Rectal smooth muscle tissue (tissue), 1 donor: ENCODE measurements at regions not wholly inside any gene's neighbourhood (a gene's known extent, or its start where the extent isn't known, plus 50 kb on each side); places are given as distances from the start of the nearest gene placed in this dataset.

Experiments used
- H3K27ac ChIP-seq: one replicate; pipeline ENCODE4 v1.7.0; 2013; ENCODE audit warnings: low read depth, low read length, inconsistent platforms
- H3K27me3 ChIP-seq: one replicate; pipeline ENCODE4 v1.7.0; 2013; ENCODE audit warnings: low read length; ENCODE audit not compliant: control insufficient read depth, insufficient read depth
- H3K36me3 ChIP-seq: one replicate; pipeline ENCODE4 v1.7.0; 2013; ENCODE audit warnings: low read length; ENCODE audit not compliant: control insufficient read depth, insufficient read depth
- H3K4me1 ChIP-seq: one replicate; pipeline ENCODE4 v1.7.0; 2013; ENCODE audit warnings: low read length; ENCODE audit not compliant: control insufficient read depth, insufficient read depth
- H3K4me3 ChIP-seq: one replicate; pipeline ENCODE4 v1.7.0; 2013; ENCODE audit warnings: low read length
- H3K9ac ChIP-seq: one replicate; pipeline ENCODE4 v1.7.0; 2013; ENCODE audit warnings: low read length

GRCh38 chr17:68777243-68777855 is 176.2 kb upstream of the FAM20A start:
- Histone ChIP-seq H3K4me3 (no peak overlapping the region), H3K9ac (no peak overlapping the region), H3K27me3 (no peaks in the 10 kb centered on the region), H3K36me3 (no peaks in the 10 kb centered on the region), H3K4me1 (no peaks in the 10 kb centered on the region), H3K27ac (no peak overlapping the region)

DNA sequence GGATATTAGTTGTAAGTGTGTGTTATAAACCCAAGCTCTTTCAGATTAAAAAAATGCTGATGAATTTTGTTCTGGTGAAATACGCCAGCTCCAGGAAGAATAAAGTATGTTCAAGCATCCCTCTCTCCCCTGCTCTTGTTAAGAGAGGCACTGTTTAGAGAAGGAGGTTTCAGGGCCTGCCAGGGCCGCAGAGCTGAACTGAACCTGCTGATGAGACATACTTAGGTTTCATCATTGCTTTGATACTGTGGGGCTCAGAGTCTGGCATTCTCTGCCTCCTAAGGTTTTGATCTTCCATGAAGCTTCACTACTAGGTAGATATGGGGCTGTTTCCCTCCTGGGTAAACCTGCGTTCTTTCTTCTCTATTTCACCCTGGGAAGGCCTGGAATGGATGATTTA is 175.3 kb upstream of the FAM20A start:
- no peaks in the 10 kb centered on the region for H3K36me3 ChIP-seq
- no peak overlapping the region for H3K9ac ChIP-seq
- H3K4me1 ChIP-seq, result no peaks in the 10 kb centered on the region
- no peaks in the 10 kb centered on the region for H3K27me3 ChIP-seq
- peak overlapping the region; percentile 27 for H3K27ac ChIP-seq
- H3K4me3 ChIP-seq, result no peak overlapping the region

DNA sequence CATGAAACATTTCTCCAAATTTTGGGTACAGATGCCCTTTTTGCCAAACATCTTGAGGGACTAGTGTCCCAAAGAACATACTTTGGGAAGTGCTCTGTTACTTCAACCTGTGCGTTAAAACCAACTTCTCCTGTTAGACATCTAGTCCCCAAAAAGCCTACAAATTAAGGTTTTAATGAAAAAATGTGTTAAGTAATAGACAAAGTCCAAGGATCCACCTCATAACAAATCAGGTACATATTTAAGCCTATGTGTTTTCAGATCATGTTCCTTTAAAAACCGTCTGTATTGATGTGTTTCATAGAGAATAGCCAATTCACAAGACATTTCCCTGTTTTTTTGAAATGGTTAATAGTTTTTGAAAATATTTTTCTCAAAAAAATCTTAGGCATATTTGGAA is 174.8 kb upstream of the FAM20A start:
- no peaks in the 10 kb centered on the region for H3K36me3 ChIP-seq
- H3K27ac ChIP-seq, result no peak overlapping the region
- no peak overlapping the region for H3K9ac ChIP-seq

GRCh38 chr17:68775318-68775717 is 174.2 kb upstream of the FAM20A start:
- Histone ChIP-seq H3K4me1 (no peaks in the 10 kb centered on the region), H3K27me3 (no peaks in the 10 kb centered on the region), H3K36me3 (no peaks in the 10 kb centered on the region), H3K4me3 (no peak overlapping the region), H3K27ac (no peak overlapping the region), H3K9ac (no peak overlapping the region)

More for the DNA sequence above, 174.8 kb upstream of the FAM20A start:
- H3K4me1 ChIP-seq, result no peaks in the 10 kb centered on the region
- no peak overlapping the region for H3K4me3 ChIP-seq
- no peaks in the 10 kb centered on the region for H3K27me3 ChIP-seq

GRCh38 chr17:68771867-68772515 is 170.8 kb upstream of the FAM20A start:
- Histone ChIP-seq H3K4me3 (no peak overlapping the region), H3K4me1 (no peaks in the 10 kb centered on the region), H3K27me3 (no peaks in the 10 kb centered on the region), H3K36me3 (no peaks in the 10 kb centered on the region), H3K9ac (no peak overlapping the region), H3K27ac (no peak overlapping the region)

GRCh38 chr17:68768804-68769203 is 167.6 kb upstream of the FAM20A start:
- Histone ChIP-seq H3K4me3 (no peak overlapping the region), H3K27ac (no peak overlapping the region), H3K4me1 (no peaks in the 10 kb centered on the region), H3K9ac (no peak overlapping the region), H3K27me3 (no peaks in the 10 kb centered on the region), H3K36me3 (no peaks in the 10 kb centered on the region)

DNA sequence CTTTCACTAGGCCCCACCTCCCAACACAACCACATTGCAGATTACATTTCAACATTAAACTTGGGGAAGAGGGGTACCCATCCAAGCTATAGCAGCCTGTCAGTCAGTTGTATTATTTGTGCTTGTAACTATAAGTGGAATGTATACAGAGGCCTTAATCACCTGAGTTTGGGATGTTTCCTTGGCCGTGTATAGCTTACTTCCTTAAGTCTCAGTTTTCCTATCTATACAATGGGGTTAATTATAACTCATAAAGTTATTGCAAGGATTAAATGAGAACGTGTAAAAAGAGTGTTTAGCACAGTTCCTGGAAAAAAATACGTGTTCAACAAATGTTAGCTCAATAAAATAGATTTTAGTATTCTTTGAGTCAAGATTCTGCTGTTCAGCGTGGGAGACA is 165.5 kb upstream of the FAM20A start:
- Histone ChIP-seq H3K36me3 (no peaks in the 10 kb centered on the region), H3K27ac (no peak overlapping the region), H3K9ac (no peak overlapping the region), H3K4me1 (no peaks in the 10 kb centered on the region), H3K27me3 (no peaks in the 10 kb centered on the region), H3K4me3 (no peak overlapping the region)

DNA sequence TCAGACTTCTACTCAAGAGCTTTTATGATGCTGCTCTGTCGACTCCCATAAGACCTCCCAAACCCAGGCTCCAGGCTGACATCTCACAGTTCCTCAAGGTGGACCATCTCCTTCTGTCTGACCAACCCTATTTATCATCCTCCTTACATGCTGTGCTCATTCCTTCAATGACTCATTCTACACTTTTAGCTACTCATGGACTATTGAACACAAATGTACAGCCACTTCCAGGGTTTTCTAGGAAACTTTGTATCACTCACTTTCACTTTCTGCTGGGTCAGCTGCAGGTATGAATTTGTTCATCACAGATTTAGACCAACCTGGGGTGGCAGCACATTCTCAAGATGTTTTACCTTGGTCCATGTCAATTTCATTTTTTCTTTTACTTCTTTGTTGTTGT is 162.4 kb upstream of the FAM20A start:
- Histone ChIP-seq H3K4me3 (no peak overlapping the region), H3K9ac (no peak overlapping the region), H3K36me3 (no peaks in the 10 kb centered on the region), H3K27me3 (no peaks in the 10 kb centered on the region), H3K4me1 (no peaks in the 10 kb centered on the region), H3K27ac (no peak overlapping the region)

DNA sequence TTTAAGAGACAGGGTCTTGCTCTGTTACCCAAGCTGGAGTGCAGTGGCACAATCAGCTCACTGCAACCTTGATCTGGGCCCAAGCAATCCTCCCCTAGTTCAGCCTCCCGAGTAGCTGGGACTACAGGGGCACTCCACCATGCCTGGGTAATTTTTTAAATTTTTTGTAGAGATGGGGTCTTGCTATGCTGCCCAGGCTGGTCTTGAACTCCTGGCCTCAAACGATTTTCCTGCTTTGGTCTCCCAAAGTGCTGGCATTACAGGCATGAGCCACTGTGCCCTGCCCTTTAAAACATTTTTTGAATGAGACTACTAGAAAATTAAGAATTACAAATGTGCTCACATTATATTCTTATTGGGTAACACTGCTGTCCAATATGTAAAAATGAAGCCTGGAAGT is 161.7 kb upstream of the FAM20A start:
- Histone ChIP-seq H3K4me3 (no peak overlapping the region), H3K27ac (no peak overlapping the region), H3K4me1 (no peaks in the 10 kb centered on the region), H3K36me3 (no peaks in the 10 kb centered on the region), H3K27me3 (no peaks in the 10 kb centered on the region), H3K9ac (no peak overlapping the region)

DNA sequence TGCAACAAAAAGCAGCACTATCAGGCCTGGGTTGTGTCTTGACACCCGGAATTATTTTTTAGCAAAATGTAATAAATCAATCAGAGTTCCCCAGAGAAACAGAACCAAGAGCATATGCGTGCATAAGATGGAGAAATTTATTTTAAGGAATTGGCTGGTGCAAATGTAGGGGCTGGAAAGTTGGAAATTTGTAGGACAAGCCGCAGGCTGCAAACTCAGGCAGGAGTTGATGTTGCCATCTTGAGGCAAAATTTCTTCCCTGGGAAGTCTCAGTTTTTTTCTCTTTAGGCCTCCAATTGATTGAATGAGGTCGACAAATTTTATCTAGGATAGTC is 158.9 kb upstream of the FAM20A start:
- H3K36me3 ChIP-seq, result no peaks in the 10 kb centered on the region
- no peak overlapping the region for H3K4me3 ChIP-seq
- H3K27ac ChIP-seq, result no peak overlapping the region
- no peak overlapping the region for H3K9ac ChIP-seq
- no peaks in the 10 kb centered on the region for H3K4me1 ChIP-seq
- no peaks in the 10 kb centered on the region for H3K27me3 ChIP-seq

DNA sequence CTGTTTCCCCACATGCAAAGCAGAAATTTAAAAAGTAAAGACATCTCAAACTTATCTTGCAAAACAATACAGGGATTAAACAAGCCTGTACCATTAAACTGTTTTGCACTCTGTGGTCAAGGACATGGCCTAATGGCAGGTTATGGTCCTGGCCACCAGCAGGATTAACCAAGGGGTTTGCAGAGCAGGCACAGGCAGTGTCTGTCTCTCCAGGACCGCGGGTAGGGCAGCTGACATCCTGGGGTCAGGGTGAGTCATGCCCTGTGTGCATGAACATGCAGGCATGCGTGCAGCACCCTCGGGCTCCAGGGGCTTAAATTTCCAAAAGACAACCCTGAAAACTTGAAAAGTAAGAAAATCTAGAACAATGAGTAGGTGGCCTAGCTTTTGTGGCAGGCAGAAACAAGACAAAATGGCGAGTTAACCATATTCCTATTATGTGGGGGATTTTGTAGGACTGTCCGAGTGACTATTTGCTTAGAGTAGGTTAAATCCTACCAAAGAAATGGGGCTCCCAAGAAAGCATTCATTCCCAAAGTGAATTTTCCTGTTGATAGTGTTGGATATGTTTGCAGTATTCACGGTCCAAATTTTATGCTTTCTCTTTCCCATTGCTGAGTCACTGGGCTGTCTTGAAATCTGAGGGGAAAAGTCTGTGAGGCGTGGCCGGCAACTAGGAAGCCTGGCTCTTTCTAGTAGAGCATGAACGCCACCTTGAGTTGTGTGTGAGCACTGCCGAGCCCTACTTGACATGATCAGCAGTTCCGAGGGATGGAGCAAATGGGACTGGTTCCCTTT is 158.4 kb upstream of the FAM20A start:
- no peaks in the 10 kb centered on the region for H3K36me3 ChIP-seq
- no peaks in the 10 kb centered on the region for H3K27me3 ChIP-seq
- no peaks in the 10 kb centered on the region for H3K4me1 ChIP-seq
- H3K27ac ChIP-seq, result peak overlapping the region; percentile 4
- H3K4me3 ChIP-seq, result peak overlapping the region; percentile 40
- no peak overlapping the region for H3K9ac ChIP-seq

GRCh38 chr17:68759002-68759342 is 157.8 kb upstream of the FAM20A start:
- no peak overlapping the region for H3K9ac ChIP-seq
- no peaks in the 10 kb centered on the region for H3K36me3 ChIP-seq
- H3K27me3 ChIP-seq, result no peaks in the 10 kb centered on the region
- no peaks in the 10 kb centered on the region for H3K4me1 ChIP-seq
- peak overlapping the region; percentile 4 for H3K27ac ChIP-seq
- no peak overlapping the region for H3K4me3 ChIP-seq
